ENCODE measurements at regions not wholly inside any gene's neighbourhood (a gene's known extent, or its start where the extent isn't known, plus 50 kb on each side); places are given as distances from the start of the nearest gene placed in this dataset.

GRCh38 chr1:232127190-232127589, 500.6 kb downstream of the DISC1 start:
- TF ChIP-seq CTCF (IDR thresholded peaks at IDR 0.05): no peak
- TF ChIP-seq POLR2A (IDR thresholded peaks at IDR 0.05): no peak
